ENCODE measurements at regions not wholly inside any gene's neighbourhood (a gene's known extent, or its start where the extent isn't known, plus 50 kb on each side); places are given as distances from the start of the nearest gene placed in this dataset.

DNA sequence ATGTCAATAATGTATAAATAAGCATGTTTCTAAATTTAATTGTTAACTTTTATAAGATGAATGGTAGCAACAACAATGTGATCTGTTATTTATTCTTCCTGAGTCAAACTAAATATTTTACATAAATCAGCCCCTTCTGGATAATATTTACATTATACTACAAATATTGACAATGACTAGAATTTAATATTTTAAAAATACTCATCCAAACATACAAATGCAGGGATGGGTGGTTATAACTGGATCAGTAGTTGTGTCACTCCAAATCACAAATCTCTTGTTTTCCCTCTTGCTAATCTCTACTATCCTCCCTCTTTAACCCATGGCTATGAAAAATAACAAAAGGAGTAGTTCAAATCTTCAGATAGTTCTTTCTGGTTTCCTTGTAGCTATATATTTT is 407.0 kb downstream of the HTR7 start:
- no peak for DNase-seq (ENCODE audit: low read depth)
- TF ChIP-seq, protein P1, sequence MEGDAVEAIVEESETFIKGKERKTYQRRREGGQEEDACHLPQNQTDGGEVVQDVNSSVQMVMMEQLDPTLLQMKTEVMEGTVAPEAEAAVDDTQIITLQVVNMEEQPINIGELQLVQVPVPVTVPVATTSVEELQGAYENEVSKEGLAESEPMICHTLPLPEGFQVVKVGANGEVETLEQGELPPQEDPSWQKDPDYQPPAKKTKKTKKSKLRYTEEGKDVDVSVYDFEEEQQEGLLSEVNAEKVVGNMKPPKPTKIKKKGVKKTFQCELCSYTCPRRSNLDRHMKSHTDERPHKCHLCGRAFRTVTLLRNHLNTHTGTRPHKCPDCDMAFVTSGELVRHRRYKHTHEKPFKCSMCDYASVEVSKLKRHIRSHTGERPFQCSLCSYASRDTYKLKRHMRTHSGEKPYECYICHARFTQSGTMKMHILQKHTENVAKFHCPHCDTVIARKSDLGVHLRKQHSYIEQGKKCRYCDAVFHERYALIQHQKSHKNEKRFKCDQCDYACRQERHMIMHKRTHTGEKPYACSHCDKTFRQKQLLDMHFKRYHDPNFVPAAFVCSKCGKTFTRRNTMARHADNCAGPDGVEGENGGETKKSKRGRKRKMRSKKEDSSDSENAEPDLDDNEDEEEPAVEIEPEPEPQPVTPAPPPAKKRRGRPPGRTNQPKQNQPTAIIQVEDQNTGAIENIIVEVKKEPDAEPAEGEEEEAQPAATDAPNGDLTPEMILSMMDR (IDR thresholded peaks at IDR 0.05; ENCODE audit: insufficient read depth, low read length, poor library complexity, severe bottlenecking) = no peak
- Histone ChIP-seq H3K36me3 (ENCODE audit: control insufficient read depth, insufficient read depth, low read length) (no peaks in the 10 kb centered on the region), H3K27me3 (ENCODE audit: control insufficient read depth, insufficient read depth, low read length) (no peaks in the 10 kb centered on the region), H3K4me3 (ENCODE audit: low read depth, low read length) (no peak overlapping the region)

DNA sequence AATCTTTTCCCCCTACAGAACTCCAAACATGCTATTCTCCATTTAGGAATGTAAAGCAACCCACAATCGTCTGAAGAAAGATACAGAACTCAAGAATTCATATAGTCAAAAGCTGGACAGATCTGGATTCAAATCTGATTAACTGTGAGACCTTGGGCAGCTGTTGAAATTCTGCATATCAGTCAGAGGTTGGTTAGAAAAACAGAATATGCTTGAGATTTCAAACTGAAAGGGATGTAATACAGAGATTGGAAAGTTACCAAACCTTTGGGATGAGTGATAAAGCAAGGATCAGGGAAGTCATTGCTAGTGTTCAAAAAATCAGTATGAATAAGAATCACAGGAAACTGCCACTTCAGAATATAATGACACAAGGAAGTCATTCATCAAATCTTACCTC is 406.6 kb downstream of the HTR7 start:
- TF ChIP-seq, protein P1 (IDR thresholded peaks at IDR 0.05; ENCODE audit: insufficient read depth, low read length, poor library complexity, severe bottlenecking) = no peak
- H3K4me3 ChIP-seq (ENCODE audit: low read depth, low read length) = no peak overlapping the region
- H3K27me3 ChIP-seq (ENCODE audit: control insufficient read depth, insufficient read depth, low read length) = no peaks in the 10 kb centered on the region
- DNase-seq (ENCODE audit: low read depth) = no peak
- H3K36me3 ChIP-seq (ENCODE audit: control insufficient read depth, insufficient read depth, low read length) = no peaks in the 10 kb centered on the region

- Histone ChIP-seq H3K4me3 (ENCODE audit: low read depth, low read length) (no peak overlapping the region), H3K36me3 (ENCODE audit: control insufficient read depth, insufficient read depth, low read length) (no peaks in the 10 kb centered on the region), H3K27me3 (ENCODE audit: control insufficient read depth, insufficient read depth, low read length) (no peaks in the 10 kb centered on the region)
- TF ChIP-seq, protein P1 (IDR thresholded peaks at IDR 0.05; ENCODE audit: insufficient read depth, low read length, poor library complexity, severe bottlenecking) = no peak
- DNase-seq (ENCODE audit: low read depth) = no peak
Measured at GRCh38 chr10:90458054-90458453, 399.8 kb downstream of the HTR7 start.

DNA sequence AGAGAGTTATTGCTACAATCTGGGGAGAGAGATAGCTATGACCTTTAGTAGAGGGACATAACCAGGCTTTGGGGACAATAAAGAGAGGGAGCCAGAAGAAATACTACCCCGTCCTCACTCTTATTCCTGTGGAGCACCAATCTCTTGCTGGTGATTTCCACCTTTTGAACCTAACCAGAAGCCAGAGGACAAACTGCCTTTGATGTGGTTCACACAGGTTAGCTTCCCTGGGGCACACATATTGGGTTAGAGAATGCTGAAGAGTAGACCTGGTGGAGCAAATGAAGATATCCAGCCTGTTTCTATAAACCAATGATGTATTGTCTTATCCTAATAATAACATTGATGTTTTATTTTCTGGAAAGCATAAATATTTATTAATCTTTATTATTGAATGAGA is 399.3 kb downstream of the HTR7 start:
- TF ChIP-seq, protein P1 (IDR thresholded peaks at IDR 0.05; ENCODE audit: insufficient read depth, low read length, poor library complexity, severe bottlenecking) = no peak
- H3K4me3 ChIP-seq (ENCODE audit: low read depth, low read length) = no peak overlapping the region
- no peaks in the 10 kb centered on the region for H3K36me3 ChIP-seq (ENCODE audit: control insufficient read depth, insufficient read depth, low read length)
- no peaks in the 10 kb centered on the region for H3K27me3 ChIP-seq (ENCODE audit: control insufficient read depth, insufficient read depth, low read length)
- DNase-seq (ENCODE audit: low read depth) = no peak

DNA sequence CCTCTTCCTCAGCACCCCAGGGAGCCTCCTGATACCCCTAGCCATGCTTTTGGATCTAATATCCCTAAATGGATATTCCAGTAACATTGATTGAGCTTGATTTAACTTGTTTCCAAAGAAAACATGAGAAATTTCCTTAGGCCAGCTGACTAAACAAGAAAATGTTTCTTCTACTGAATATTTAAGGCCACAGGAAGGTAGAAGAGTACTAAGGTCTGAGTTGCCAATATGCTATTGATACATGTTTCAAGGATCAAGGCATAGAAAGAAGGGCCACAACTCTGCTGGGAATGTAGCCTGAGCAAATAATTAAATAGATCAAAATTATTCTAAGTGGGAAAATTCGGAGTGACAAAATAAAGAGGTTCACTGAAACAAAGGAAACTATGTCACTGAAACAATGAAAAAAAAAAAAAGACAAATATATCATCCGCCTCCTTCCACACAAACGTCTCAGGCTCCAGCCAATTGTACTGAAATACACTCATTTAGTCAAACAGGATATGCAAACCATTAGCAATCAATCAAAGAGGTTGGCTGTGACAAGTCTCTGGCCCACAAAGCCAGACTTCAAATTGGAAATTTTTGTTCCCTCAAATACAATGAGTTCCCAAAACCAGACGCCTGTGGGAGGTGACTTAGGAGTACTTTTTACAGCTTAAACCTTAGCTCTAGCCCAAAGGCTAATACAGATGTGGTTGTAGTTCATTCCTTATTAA is 396.2 kb downstream of the HTR7 start:
- no peaks in the 10 kb centered on the region for H3K27me3 ChIP-seq (ENCODE audit: control insufficient read depth, insufficient read depth, low read length)
- no peak for DNase-seq (ENCODE audit: low read depth)
- no peak overlapping the region for H3K4me3 ChIP-seq (ENCODE audit: low read depth, low read length)
- TF ChIP-seq, protein P1 (IDR thresholded peaks at IDR 0.05; ENCODE audit: insufficient read depth, low read length, poor library complexity, severe bottlenecking) = no peak
- no peaks in the 10 kb centered on the region for H3K36me3 ChIP-seq (ENCODE audit: control insufficient read depth, insufficient read depth, low read length)

All from kidney epithelial cell (primary cell).